ENCODE measurements at regions not wholly inside any gene's neighbourhood (a gene's known extent, or its start where the extent isn't known, plus 50 kb on each side); places are given as distances from the start of the nearest gene placed in this dataset.

- no peak for TF ChIP-seq POLR2A (IDR thresholded peaks at IDR 0.05)
- no peak for TF ChIP-seq CTCF (IDR thresholded peaks at IDR 0.05)
Observed at GRCh38 chr1:118483245-118484006, 298.4 kb upstream of the SPAG17 start.

Measured in transverse colon (tissue), 3 donors.